Upper lobe of left lung (tissue), 6 donors: ENCODE measurements at regions not wholly inside any gene's neighbourhood (a gene's known extent, or its start where the extent isn't known, plus 50 kb on each side); places are given as distances from the start of the nearest gene placed in this dataset.
A peak's percentile ranks its signal among the peaks of the same experiment; 100 is the strongest.

Experiments used
- ATAC-seq, 2 donors: fragments of 200-7000 bp; cut with Tn5 transposase; one replicate each; pipeline ENCODE4 v1.9.1; 2022; ENCODE audit warnings: mild to moderate bottlenecking in 2 of 2, moderate library complexity in 2 of 2; ENCODE audit not compliant: low FRiP score in 2 of 2
- DNase-seq, 2 donors: peaks; one replicate each; pipeline ENCODE4 v3.0.0-alpha.2; 2019 to 2020
- H3K27ac ChIP-seq, 4 donors: fragments of 200-600 bp; sonication (generic); one replicate each; pipeline ENCODE4 v1.5.1; 2016 to 2019
- H3K27me3 ChIP-seq, 4 donors: fragments of 200-600 bp; sonication (generic); one replicate each; pipeline ENCODE4 v1.5.1; 2017 to 2019
- H3K36me3 ChIP-seq, 4 donors: fragments of 200-600 bp; sonication (generic); one replicate each; pipeline ENCODE4 v1.5.1; 2016 to 2019
- H3K4me1 ChIP-seq, 4 donors: fragments of 200-600 bp; sonication (generic); one replicate each; pipeline ENCODE4 v1.5.1; 2018 to 2019
- H3K4me3 ChIP-seq, 4 donors: fragments of 200-600 bp; sonication (generic); one replicate each; pipeline ENCODE4 v1.5.1; 2017 to 2019; ENCODE audit warnings: mild to moderate bottlenecking in 2 of 4, moderate library complexity in 1 of 4
- H3K9me3 ChIP-seq, 4 donors: fragments of 200-600 bp; sonication (generic); one replicate each; pipeline ENCODE4 v1.5.1; 2018 to 2019
- CTCF ChIP-seq, 6 experiments: fragments of 450-650 bp in 4 of 6; fragments of 200-600 bp in 2 of 6; sonication (generic) in 2 of 6; IDR thresholded peaks; one replicate each; pipeline ENCODE4 v1.5.1; 2016 to 2019; ENCODE audit warnings: antibody characterized with exemption in 6 of 6
- EP300 ChIP-seq, 4 donors: sonication (generic); formaldehyde crosslinking; IDR thresholded peaks; one replicate each; pipeline ENCODE4 v1.5.1; 2017; ENCODE audit warnings: antibody characterized with exemption in 4 of 4, control low read depth in 2 of 4
- POLR2A ChIP-seq, 4 donors: fragments of 450-650 bp; IDR thresholded peaks; one replicate each; pipeline ENCODE4 v1.5.1; 2016 to 2017; ENCODE audit warnings: antibody characterized with exemption in 4 of 4, mild to moderate bottlenecking in 2 of 4
- POLR2AphosphoS5 ChIP-seq, 2 donors: sonication (generic); formaldehyde crosslinking; IDR thresholded peaks; one replicate each; pipeline ENCODE4 v1.5.1; 2017; ENCODE audit warnings: antibody characterized with exemption in 2 of 2
- WGBS, 2 donors: methylation state at CpG; one replicate each; pipeline ENCODE4 v1.1.5; 2017 to 2018; 5-methylcytosine and 5-hydroxymethylcytosine counted together
- donor health status: DM: no; HTN: no; CAD: no; lungs with moderate emphysema.
- donor health status: DM: no; HTN: yes; CAD: no; lungs with severe emphysema.

GRCh38 chr2:66305718-66306117 lies 129.2 kb upstream of the MEIS1 start:
- ATAC-seq: peak; percentile 49 to 67
- Histone ChIP-seq H3K36me3 (no peaks in the 10 kb centered on the region), H3K9me3 (no peaks in the 10 kb centered on the region), H3K4me3 (no peak overlapping the region), H3K27me3 (no peaks in the 10 kb centered on the region), H3K4me1 (peaks cover 0 to 3% (median 0%) of the 10 kb centered on the region in 4 donors), H3K27ac (no peak overlapping the region)
- WGBS, 2 donors: 50 to 62% methylated on average over 12 of the region's 12 CpGs
- TF ChIP-seq CTCF (IDR thresholded peaks at IDR 0.05) (no peak), POLR2AphosphoS5 (IDR thresholded peaks at IDR 0.05) (peak; percentile 64 to 73), EP300 (IDR thresholded peaks at IDR 0.05) (no peak)
- peak in 1 of 2 donors; percentile 26 for DNase-seq

GRCh38 chr2:66303471-66303870 lies 131.5 kb upstream of the MEIS1 start:
- 89% methylated on average over 4 of the region's 4 CpGs for WGBS, 2 donors
- H3K4me1 ChIP-seq: peaks cover 0 to 3% (median 0%) of the 10 kb centered on the region in 4 donors
- DNase-seq: no peak

GRCh38 chr2:66301767-66302140 lies 133.2 kb upstream of the MEIS1 start:
- Histone ChIP-seq H3K36me3 (no peaks in the 10 kb centered on the region), H3K27ac (peak overlapping the region in 1 of 4 donors; percentile 44), H3K9me3 (no peaks in the 10 kb centered on the region), H3K4me1 (peaks cover 0 to 3% (median 0%) of the 10 kb centered on the region in 4 donors), H3K4me3 (no peak overlapping the region), H3K27me3 (no peaks in the 10 kb centered on the region)
- no peak for TF ChIP-seq POLR2A (IDR thresholded peaks at IDR 0.05)
- no peak for TF ChIP-seq EP300 (IDR thresholded peaks at IDR 0.05)
- TF ChIP-seq CTCF (IDR thresholded peaks at IDR 0.05): no peak
- no peak for TF ChIP-seq POLR2AphosphoS5 (IDR thresholded peaks at IDR 0.05)
- WGBS, 2 donors: 81 to 82% methylated on average over 9 of the region's 9 CpGs
- peak in 1 of 2 donors; percentile 13 for DNase-seq
- ATAC-seq: no peak

More at GRCh38 chr2:66303471-66303870, 131.5 kb upstream of the MEIS1 start:
- no peak for ATAC-seq
- Histone ChIP-seq H3K4me3 (no peak overlapping the region), H3K9me3 (no peaks in the 10 kb centered on the region), H3K27ac (no peak overlapping the region), H3K27me3 (no peaks in the 10 kb centered on the region), H3K36me3 (no peaks in the 10 kb centered on the region)
- TF ChIP-seq CTCF (IDR thresholded peaks at IDR 0.05): no peak
- no peak for TF ChIP-seq EP300 (IDR thresholded peaks at IDR 0.05)
- no peak for TF ChIP-seq POLR2AphosphoS5 (IDR thresholded peaks at IDR 0.05)
- TF ChIP-seq POLR2A (IDR thresholded peaks at IDR 0.05): no peak

- TF ChIP-seq CTCF (IDR thresholded peaks at IDR 0.05): no peak
- TF ChIP-seq POLR2A (IDR thresholded peaks at IDR 0.05): no peak
- TF ChIP-seq EP300 (IDR thresholded peaks at IDR 0.05): no peak
- no peak for TF ChIP-seq POLR2AphosphoS5 (IDR thresholded peaks at IDR 0.05)
- Histone ChIP-seq H3K4me3 (no peak overlapping the region), H3K4me1 (peaks cover 0 to 3% (median 0%) of the 10 kb centered on the region in 4 donors), H3K27me3 (no peaks in the 10 kb centered on the region), H3K27ac (peak overlapping the region in 2 of 4 donors; percentile 35 to 44), H3K9me3 (no peaks in the 10 kb centered on the region), H3K36me3 (no peaks in the 10 kb centered on the region)
- ATAC-seq: peak; percentile 28 to 78
- no peak for DNase-seq
- 57 to 70% methylated on average over 20 of the region's 20 CpGs for whole genome bisulfite sequencing, 2 donors
Observed at GRCh38 chr2:66301022-66301766, 133.7 kb upstream of the MEIS1 start.

GRCh38 chr2:66283787-66284186 lies 151.1 kb upstream of the MEIS1 start:
- DNase-seq: no peak
- no peaks in the 10 kb centered on the region for H3K9me3 ChIP-seq
- WGBS, 2 donors: 71 to 77% methylated on average over 1 of the region's 1 CpG
- no peaks in the 10 kb centered on the region for H3K27me3 ChIP-seq
- H3K27ac ChIP-seq: no peak overlapping the region
- no peak overlapping the region for H3K4me3 ChIP-seq
- no peak for TF ChIP-seq CTCF (IDR thresholded peaks at IDR 0.05)
- TF ChIP-seq POLR2AphosphoS5 (IDR thresholded peaks at IDR 0.05): no peak
- no peak for TF ChIP-seq EP300 (IDR thresholded peaks at IDR 0.05)
- TF ChIP-seq POLR2A (IDR thresholded peaks at IDR 0.05): no peak
- ATAC-seq: no peak
- H3K36me3 ChIP-seq: no peaks in the 10 kb centered on the region
- no peaks in the 10 kb centered on the region for H3K4me1 ChIP-seq
